Fibroblast of skin of right biceps (primary cell): ENCODE measurements at regions not wholly inside any gene's neighbourhood (a gene's known extent, or its start where the extent isn't known, plus 50 kb on each side); places are given as distances from the start of the nearest gene placed in this dataset.
"Not testable (repeated sequence)": the region's sequence is repeated elsewhere in the genome, so short reads cannot be mapped to it uniquely, and the experiment has no call there.

Experiments
- DNase-seq: peaks from one replicate; pipeline ENCODE4 v3.0.0-alpha.2; 2013

DNA sequence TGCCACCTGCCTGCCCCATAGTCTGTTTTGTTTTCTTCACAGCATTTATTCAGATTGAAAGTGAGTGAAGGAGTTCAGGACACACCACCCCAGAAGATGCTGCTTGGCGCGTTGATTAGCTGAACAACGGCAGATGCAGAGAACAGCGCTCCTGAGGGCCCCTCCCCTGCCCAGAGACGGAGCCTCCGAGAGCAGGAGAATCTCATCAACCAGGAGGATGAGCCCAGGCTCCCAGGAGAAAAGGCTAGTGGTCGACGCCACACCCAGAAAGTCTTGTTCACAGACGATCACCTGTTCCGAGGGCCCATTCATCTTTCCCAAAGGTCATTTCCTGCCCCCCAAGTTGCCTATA is 180.4 kb upstream of the PPP1R26 start:
- no peak for DNase-seq

DNA sequence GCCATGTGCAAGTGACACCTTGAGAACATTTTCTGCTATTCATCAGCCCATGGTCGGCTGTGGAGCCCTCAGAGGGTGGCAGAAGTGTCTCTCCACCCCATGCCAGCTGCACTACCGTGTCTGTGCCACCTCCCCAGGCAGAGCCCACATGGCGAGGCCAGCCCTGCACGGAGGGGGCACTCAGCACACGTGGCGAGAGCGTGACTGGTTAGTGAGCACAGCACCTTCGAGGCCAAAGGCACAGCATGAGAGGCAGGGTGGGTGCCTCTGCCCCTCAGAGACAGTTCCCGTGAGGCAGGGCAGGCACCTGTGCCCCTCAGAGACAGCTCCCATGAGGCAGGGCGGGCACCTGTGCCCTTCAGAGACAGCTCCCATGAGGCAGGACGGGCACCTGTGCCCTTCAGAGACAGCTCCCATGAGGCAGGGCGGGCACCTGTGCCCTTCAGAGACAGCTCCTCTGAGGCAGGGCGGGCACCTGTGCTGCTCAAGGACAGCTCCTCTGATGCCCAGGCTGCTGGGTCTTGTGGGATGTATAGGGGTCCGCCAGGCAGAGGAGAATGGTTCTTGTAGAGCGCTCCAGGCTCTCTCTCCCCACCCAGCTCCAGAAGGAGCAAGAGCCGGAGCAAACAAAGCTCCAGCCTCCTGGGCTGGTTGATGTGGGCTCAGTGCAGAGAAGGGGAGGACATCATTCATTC is 179.8 kb upstream of the PPP1R26 start:
- DNase-seq, result no peak

DNA sequence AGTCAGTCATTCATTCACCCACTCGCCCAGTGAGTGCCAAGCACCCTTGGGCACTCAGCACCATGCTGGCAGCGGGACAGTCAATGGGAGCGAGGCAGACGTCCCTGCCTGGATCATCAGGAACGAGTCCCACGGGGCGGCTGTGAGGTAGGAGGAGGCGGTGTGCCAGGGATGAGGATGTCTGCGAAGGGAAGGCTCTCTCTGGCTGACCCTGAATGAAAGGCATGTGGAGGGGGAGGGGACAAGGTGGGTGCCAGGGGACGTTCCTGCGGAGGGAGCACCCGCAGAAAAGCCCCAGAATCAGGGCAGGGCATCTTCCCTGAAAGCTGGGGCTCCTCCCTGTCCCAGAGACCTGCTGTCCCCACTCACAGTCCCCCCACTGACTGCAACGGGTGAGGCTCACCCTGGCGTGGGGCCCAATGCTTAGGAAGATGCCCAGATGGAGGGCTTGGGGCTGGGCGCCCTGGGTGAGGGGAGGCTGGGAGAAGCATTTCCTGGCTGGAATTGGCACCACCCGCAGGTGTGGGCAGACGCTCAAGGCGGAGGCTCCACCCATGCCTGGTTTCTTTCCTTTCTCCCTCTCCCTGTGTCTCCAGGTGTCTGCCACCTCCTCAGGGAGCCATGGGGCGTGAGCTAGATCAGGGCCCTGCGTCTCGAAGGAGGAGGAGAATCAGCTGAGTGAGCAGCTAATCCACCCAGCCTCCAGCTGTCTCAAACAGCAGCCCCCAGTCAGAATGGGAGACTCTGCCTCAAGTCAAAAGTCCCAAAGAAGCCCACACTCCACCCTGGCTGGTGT is 179.0 kb upstream of the PPP1R26 start:
- no peak for DNase-seq

DNA sequence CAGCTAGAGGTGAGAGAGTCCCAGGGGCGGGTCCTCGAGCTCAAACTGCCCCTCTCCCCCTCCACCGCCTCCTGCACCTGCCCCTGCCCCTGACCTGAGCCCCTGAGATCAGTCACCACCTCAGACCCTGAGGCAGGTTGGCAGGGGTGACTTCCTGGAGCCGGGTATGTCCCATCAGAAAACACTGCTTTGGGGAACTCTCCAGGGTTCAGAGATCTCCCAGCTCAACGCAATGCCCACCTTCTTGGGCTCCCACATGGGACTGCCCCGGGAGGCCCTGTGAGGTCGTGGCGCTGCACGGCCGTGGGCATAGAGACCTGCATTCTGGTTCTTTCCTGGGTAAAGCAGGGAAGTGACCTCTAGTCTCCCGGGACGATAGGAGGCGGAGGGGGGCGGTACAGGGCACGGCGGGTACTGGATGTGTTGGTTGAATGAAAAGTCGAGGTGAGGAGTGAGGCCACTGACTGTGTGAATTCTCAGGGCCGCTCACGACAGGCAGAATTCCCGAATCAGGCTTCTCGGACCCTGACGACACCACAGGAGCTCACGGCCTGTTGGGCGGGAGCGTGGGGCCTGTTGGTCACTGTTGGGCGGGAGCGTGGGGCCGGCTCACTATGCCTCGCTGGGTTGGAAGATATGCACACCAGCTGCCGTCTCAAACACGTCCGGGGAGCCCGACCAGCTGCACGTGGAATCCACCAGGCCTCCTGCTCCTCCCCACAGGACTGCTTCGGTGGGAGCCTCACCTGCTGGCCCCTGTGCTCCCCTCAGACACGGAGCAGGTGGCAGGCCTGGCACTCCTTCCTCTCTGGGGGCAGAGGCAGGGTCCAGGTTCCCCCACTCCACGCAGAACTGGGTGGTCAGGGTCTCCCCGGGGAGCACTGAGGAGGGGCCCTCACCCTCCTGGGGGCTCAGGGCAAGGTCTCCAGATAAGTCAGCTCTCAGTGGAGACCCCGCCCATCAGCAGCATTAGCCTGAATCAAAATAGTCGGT is 178.0 kb upstream of the PPP1R26 start:
- DNase-seq, result no peak

DNA sequence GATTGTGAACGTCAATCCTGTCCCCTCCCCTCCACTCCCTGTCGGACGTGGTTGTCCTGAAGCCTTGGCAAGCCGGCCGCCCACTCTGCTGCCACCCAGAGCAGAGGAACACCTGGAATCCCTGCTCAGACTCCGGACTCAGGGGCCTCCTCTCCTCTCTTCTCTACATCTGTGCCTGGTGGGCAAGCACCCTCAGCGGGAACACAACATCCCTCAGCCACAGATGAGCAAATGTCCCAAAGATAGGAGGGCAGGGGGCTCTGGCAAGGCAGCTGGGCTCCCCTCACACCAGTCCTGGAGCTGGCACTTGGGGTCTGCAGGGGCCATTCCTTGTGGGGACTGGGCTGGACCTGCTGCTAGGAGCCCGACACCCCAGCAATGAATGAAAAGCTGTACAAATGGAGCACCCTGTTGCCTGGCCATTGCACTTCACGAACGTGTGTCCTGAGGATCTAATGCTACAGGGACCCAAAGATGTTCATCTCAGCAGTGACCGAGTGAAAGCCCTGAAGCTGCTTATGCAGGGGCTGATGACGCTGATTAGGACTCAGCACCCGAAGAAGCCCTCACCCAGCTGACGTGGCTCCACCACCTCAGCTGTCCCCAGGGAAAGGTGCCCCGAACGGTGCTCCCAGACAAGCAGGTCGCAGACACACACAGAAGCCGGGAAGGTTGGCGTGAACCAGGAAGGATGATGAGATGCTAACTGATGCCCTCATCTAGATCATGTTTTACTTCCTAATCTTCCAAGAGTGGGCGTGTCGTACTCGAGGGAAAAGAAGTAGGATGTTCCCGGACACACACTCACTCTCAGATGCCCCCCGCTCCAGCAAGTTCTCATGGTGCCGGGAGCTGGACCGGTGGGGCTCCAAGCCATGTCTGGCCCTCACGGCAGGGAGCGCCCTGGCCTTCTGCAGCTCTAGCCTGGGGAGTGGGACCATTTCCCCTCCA is 177.0 kb upstream of the PPP1R26 start:
- no peak for DNase-seq

DNA sequence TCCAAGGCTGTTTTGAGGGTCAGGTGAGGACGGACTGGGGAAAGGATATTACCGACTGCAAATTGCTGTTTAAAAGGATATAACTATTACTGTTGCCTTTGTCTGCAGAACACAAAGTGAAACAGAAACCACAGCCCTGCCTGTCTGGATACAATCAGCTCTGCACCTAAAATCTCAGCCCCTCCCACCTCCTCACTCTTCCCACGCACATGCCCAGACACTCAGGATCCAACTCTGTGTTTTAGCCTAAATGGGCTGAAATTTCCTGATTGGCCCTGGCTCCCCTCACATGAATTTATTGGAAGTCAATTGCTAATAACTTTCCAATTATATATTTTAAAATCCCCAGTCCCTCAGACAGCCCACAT is 176.3 kb upstream of the PPP1R26 start:
- no peak for DNase-seq

DNA sequence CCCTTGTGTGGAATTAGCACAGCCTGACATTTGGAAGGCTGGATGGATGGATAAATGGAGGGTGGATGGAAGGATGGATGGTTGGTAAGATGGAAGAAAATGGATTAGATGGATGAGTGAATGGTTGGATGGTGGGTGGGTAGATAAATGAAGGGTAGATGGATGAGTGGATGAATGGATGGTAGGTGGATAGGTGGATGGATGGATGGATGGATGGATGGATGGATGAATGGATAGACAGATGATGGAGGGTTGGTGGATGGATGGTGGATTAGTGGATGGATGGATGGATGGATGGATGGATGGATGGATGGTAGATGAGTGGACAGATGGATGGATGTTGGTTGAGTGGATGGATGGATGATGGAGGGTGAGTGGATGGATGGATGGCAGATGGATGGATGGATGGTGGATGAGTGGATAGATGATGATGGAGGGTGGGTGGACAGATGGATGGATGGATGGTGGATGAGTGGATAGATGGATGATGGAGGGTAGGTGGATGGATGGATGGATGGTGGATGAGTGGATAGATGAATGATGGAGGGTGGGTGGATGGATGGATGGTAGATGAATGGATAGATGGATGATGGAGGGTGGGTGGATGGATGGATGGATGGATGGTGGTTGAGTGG is 175.6 kb upstream of the PPP1R26 start:
- no peak for DNase-seq

DNA sequence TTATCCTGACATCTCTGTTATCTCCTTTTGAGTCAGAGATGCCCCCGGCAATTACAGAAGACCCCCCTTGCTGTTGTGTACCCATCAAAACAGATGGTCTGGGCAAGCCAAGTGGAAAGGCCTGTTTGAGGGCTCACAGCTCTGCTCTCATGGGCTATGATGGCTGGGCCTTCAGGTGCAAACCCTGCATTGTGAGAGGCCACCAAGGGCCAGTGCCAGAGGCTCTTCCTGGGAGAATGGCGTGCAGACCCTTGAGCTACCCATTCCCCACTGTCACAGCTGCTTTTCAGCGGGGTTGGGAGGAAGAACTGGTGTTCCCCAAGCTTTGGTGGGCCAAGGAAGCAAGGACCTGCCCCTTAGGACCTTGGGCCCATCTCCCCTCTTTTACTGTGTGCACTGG is 174.7 kb upstream of the PPP1R26 start:
- no peak for DNase-seq

DNA sequence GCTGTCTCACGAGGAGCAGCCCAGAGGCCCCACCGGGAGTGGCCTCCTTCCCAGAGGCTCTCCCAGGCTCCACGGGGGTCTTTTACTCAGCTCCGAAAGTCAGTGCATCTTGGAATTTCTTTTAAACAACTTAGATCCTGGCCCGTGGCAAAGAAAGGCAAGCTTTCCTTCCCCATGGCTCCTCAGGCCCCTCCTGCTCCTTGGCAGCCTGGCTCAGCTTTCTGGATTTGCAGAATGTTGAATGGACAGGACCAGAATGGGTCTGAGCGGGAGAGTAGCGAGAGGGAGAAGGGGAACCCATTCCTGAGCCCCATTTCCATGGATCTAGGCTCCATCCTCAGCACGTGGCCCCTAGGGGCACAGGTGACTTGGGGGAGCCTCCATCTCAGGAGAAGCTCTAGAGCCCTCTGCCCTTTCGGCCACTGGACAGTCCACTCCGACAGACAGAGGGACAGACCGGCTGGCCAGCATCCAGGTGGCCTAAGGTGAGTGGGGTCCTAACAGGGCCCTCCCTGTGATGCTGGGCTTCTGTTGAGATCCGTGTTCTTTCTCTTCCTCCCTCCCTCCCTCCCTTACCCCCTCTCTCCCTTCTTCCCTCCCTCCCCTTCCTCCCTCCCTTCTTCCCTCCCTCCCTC is 173.9 kb upstream of the PPP1R26 start:
- DNase-seq, result no peak

DNA sequence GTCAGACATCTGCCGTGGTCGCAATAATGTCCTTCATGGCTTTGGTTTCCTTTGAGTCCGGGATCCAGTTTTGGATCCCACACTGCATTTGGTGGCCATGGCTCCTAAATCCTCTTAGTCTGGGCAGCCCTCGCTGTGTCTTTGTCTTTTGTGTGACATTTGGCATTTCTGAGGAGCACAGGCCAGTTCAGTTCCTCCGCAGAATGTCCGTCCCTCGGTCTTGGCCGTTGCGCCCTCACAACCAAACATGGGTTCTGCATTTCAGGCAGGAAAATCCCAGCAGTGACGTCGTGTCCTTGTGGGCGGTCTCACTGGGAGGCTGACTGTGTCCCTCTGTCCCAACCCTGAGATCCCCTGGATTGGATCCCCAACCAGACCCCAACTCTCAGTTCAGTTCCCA is 172.9 kb upstream of the PPP1R26 start:
- no peak for DNase-seq

DNA sequence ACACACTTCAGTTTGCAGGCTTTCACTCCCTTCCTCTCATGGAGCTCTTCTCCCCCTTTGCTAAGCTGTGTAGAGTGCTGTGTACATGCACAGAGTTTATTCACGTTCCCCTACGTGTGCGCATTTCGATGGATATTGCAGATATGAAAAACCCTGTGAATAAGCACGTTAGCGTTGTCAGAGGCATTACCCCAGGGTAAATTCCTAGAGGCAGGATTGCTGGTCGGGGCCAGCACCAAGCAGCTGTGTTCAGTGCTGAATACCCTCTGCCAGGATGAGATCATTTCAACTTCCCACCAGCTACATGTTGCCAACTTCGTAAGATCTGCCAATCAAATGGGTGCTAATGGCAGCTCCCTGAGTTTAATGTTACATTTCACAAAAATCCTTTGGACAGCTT is 172.3 kb upstream of the PPP1R26 start:
- no peak for DNase-seq

DNA sequence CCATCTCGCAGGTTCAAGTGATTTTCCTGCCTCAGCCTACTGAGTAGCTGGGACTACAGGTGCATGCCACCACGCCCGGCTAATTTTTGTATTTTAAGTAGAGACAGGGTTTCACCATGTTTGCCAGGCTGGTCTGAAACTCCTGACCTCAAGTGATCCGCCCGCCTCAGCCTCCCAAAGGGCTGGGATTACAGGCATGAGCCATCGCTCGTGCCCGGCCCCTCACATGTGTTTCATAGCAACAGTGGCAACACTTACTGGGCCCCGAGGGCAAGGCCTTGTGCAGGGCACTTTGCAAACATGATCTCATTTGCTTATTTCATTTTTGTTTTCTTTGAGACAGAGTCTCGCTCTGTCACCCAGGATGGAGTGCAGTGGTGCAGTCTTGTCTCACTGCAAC is 171.7 kb upstream of the PPP1R26 start:
- not testable (repeated sequence) for DNase-seq

DNA sequence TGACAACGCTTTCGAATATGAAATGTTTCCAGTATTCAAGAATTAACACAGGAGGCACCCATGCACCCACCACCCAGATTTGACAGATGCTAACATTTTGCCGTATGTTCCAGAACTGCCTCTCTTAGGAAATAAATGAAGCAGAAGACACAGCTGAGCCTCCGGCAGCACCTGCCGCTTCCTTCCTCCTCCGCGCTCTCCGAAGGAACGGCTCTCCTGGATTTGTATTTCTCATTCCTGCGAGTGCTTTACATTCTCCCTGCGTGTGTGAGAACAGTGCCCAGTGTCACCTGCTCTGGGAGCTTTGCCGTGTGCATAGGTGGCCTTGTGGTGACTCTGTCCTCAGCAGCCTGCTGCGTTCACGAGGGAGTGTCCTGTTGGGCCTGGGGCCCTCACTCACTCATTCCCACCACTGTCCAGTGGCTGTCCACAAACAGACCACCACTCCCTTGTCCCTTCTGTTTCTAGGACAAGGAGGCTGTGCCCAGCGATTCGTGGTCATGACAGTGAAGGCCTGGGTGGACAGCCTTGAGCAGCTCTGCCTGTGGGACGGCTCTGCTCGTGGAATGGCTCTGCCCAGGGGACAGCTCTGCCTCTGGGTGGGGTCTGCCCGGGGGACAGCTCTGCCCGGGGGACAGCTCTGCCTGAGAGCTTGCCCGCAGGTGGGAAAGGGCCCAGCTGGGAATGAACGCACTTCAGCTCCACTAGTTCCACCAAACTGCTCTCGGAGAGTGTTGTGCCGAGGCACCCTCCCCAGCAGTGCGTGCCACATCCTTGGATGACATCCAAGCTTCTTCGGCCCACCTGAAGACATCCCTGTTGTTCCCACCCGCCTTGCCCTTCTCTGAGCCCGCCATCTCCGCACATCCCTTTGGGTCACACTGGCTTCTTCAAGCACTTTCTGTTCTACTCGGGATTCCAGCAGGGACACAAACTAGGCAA is 170.5 kb upstream of the PPP1R26 start:
- no peak for DNase-seq

DNA sequence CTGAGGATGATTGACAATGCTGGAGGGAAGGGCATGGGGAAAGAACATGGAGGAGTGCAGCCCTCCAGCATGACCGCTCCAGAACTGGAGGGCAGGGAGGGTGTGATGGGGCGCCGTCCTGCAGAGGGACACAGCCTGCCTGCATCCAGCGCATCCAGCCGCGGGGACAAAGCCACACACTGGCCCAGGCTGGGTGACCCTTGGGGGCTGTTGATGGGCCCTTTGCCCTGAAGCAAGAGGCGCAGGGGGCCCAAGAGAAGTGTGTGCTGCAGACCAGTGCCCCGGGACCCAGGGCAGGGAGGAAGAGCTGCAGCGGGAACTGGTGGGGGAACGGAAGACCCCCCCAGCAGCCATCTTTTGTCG is 169.8 kb upstream of the PPP1R26 start:
- no peak for DNase-seq

DNA sequence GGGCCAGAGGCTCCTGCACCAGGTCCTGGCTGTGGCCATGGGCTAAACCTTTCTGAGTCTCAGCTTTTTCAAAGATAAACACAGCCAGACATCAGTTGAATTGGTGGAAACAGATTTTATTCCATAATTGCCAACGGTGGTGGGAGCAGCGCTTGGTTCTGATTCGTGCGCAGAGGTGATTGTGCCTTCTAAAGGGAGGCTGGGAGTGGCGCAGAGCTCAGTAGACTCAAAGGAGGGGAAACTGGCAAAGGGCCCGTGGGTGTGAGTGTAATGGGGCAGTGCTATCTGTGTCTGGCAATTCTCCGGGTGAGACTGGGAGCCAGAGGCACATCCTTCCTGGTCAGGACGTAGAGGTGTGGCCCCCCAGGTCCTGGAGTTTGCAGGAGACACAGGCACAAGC is 169.4 kb upstream of the PPP1R26 start:
- no peak for DNase-seq

DNA sequence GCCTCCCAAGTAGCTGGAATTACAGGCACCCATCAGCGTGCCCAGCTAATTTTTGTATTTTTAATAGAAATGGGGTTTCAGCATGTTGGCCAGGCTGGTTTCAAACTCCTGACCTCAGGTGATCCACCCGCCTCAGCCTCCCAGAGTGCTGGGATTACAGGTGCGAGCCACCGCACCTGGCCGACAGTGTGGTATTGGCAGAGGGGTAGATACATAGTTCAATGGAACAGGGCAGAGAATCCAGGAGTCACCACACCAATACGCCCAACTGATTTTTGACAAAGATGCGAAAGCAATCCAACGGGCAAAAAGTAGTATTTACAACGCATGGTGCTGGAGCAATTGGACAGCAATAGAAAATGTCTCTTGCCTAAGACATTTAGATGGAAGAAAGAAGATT is 164.0 kb upstream of the PPP1R26 start:
- no peak for DNase-seq

DNA sequence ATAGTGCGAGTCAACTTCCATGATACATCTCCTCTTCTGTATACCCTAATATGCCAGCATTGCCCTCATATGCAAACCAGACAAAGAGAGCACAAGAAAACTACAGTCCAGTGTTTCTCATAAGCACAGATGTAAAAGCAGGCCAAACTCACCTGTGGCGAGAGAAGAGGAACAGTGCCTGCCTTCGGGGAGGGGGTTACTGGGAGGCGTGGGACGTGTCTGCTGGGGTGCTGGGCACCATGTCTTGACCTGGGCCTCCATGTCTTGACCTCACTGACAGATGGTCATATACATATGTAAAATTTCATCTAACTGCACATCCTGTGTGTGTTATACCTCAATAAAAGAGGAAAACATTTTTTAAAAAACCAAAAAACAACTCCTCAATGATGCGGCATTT is 159.3 kb upstream of the PPP1R26 start:
- no peak for DNase-seq

DNA sequence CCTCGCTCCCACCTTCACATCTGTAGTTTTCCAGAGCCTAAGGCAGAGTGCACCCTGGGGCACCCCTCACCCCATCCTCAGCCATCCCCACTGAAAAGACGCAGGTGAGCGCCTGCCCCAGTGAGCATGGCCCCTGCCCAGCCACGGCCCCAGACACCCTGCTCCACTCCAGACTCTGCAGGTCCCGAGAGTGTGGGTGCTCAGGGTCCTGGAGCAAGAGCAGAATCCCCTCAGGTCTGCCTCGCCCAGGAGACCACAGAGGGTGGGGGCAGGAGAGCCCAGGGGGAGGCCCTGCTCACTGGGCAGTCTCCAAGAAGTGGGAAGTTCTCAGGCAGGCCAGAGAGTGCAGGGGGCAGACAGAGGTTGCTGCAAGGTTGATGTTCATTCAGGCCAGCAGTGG is 158.6 kb upstream of the PPP1R26 start:
- no peak for DNase-seq

DNA sequence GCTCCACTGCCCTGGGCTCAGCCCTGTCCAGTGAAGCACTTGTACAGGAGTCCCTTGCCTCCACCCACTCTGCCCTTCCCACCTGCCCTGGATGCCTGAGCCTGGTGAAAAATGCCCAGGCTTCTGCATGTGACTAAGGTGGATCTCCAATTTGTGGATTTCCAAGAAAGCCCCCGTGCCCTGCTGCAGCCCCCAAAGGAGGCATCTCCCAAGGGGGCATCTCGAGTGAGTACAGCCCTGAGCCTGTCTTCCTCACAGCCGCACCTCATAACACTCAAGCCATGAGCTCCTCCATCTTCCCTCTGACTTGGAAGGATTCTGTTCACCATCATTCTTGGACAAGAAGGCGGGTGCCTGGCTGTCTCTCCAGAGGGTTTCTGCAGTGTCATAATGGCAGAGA is 158.0 kb upstream of the PPP1R26 start:
- DNase-seq, result no peak

DNA sequence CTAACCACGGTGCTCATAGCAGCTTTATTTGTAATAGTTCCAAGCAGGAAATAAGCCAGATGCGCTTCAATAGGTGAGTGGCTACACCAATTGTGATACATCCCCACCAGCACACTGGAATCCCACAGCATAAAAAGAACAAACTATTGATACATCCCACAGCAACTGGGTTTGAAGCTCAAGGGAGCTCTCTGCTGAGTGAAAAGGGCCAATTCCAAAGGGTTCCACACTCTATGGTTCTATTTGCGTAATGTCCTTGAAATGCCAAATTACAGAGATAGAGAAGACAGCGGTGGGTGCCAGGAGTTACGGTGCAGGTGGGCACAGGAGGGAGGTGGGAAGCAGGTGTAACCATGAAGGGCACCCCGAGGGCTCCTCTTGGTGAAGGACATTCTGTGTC is 155.3 kb upstream of the PPP1R26 start:
- no peak for DNase-seq
